ENCODE measurements at regions not wholly inside any gene's neighbourhood (a gene's known extent, or its start where the extent isn't known, plus 50 kb on each side); places are given as distances from the start of the nearest gene placed in this dataset.

GRCh38 chr14:104372390-104373054, 207.0 kb upstream of the C14orf180 start:
- no peak for DNase-seq (ENCODE audit: low spot score in 2 of 2)

GRCh38 chr14:104373055-104373854, 206.3 kb upstream of the C14orf180 start:
- intact Hi-C loops (cut with DNase I; ENCODE audit: low total_unique reads), result no loop called here

More at GRCh38 chr14:104372390-104373054, 207.0 kb upstream of the C14orf180 start:
- intact Hi-C loops (cut with DNase I; ENCODE audit: low total_unique reads), result no loop called here
- Histone ChIP-seq H3K27ac (no peak overlapping the region), H3K4me1 (no peaks in the 10 kb centered on the region), H3K4me3 (no peak overlapping the region), H3K36me3 (no peaks in the 10 kb centered on the region), H3K27me3 (peaks cover 0 to 76% of the 10 kb centered on the region in 2 donors), H3K9me3 (peaks cover 0 to 7% of the 10 kb centered on the region in 2 donors)
- TF ChIP-seq POLR2A (IDR thresholded peaks at IDR 0.05), result no peak
- no peak for TF ChIP-seq POLR2AphosphoS5 (IDR thresholded peaks at IDR 0.05)
- TF ChIP-seq, protein P1, sequence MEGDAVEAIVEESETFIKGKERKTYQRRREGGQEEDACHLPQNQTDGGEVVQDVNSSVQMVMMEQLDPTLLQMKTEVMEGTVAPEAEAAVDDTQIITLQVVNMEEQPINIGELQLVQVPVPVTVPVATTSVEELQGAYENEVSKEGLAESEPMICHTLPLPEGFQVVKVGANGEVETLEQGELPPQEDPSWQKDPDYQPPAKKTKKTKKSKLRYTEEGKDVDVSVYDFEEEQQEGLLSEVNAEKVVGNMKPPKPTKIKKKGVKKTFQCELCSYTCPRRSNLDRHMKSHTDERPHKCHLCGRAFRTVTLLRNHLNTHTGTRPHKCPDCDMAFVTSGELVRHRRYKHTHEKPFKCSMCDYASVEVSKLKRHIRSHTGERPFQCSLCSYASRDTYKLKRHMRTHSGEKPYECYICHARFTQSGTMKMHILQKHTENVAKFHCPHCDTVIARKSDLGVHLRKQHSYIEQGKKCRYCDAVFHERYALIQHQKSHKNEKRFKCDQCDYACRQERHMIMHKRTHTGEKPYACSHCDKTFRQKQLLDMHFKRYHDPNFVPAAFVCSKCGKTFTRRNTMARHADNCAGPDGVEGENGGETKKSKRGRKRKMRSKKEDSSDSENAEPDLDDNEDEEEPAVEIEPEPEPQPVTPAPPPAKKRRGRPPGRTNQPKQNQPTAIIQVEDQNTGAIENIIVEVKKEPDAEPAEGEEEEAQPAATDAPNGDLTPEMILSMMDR (IDR thresholded peaks at IDR 0.05), result no peak

GRCh38 chr14:104373855-104374717, 205.5 kb upstream of the C14orf180 start:
- Histone ChIP-seq H3K36me3 (no peaks in the 10 kb centered on the region), H3K4me3 (no peak overlapping the region), H3K27ac (no peak overlapping the region), H3K27me3 (peaks cover 0 to 68% of the 10 kb centered on the region in 2 donors), H3K9me3 (peaks cover 0 to 8% of the 10 kb centered on the region in 2 donors), H3K4me1 (no peaks in the 10 kb centered on the region)
- intact Hi-C loops (cut with DNase I; ENCODE audit: low total_unique reads), result no loop called here
- no peak for TF ChIP-seq POLR2AphosphoS5 (IDR thresholded peaks at IDR 0.05)
- TF ChIP-seq, protein P1 (IDR thresholded peaks at IDR 0.05), result no peak
- TF ChIP-seq POLR2A (IDR thresholded peaks at IDR 0.05), result no peak
- DNase-seq (ENCODE audit: low spot score in 2 of 2), result no peak

More at GRCh38 chr14:104373055-104373854, 206.3 kb upstream of the C14orf180 start:
- DNase-seq (ENCODE audit: low spot score in 2 of 2), result no peak
- no peaks in the 10 kb centered on the region for H3K36me3 ChIP-seq
- peaks cover 0 to 7% of the 10 kb centered on the region in 2 donors for H3K9me3 ChIP-seq
- H3K4me1 ChIP-seq, result no peaks in the 10 kb centered on the region
- peaks cover 0 to 69% of the 10 kb centered on the region in 2 donors for H3K27me3 ChIP-seq
- H3K27ac ChIP-seq, result no peak overlapping the region
- no peak overlapping the region for H3K4me3 ChIP-seq
- TF ChIP-seq, protein P1 (IDR thresholded peaks at IDR 0.05), result no peak
- TF ChIP-seq POLR2AphosphoS5 (IDR thresholded peaks at IDR 0.05) (no peak), POLR2A (IDR thresholded peaks at IDR 0.05) (no peak)

- no peak for TF ChIP-seq POLR2AphosphoS5 (IDR thresholded peaks at IDR 0.05)
- no peak for TF ChIP-seq POLR2A (IDR thresholded peaks at IDR 0.05)
- TF ChIP-seq, protein P1 (IDR thresholded peaks at IDR 0.05), result no peak
- Histone ChIP-seq H3K36me3 (no peaks in the 10 kb centered on the region), H3K27me3 (peaks cover 0 to 67% of the 10 kb centered on the region in 2 donors), H3K9me3 (peaks cover 2 to 14% of the 10 kb centered on the region in 2 donors), H3K27ac (no peak overlapping the region), H3K4me1 (no peaks in the 10 kb centered on the region), H3K4me3 (no peak overlapping the region)
- DNase-seq (ENCODE audit: low spot score in 2 of 2), result no peak
- intact Hi-C loops (cut with DNase I; ENCODE audit: low total_unique reads), result no loop called here
These were observed 204.9 kb upstream of the C14orf180 start for GRCh38 chr14:104374718-104375080.

Data from breast epithelium (tissue), 4 donors.